ENCODE measurements at regions not wholly inside any gene's neighbourhood (a gene's known extent, or its start where the extent isn't known, plus 50 kb on each side); places are given as distances from the start of the nearest gene placed in this dataset.
"Not testable (repeated sequence)": the region's sequence is repeated elsewhere in the genome, so short reads cannot be mapped to it uniquely, and the experiment has no call there.

- H3K9me3 ChIP-seq, result no peaks in the 10 kb centered on the region
- H3K27me3 ChIP-seq (ENCODE audit: insufficient read depth in 3 of 3, low read length in 2 of 3), result peaks cover 0 to 7% (median 0%) of the 10 kb centered on the region in 3 donors
- WGBS, 3 donors, result 82 to 90% (median 87%) methylated on average over 4 of the region's 4 CpGs
- no peak for DNase-seq
- H3K27ac ChIP-seq, result no peak overlapping the region
- no peaks in the 10 kb centered on the region for H3K4me1 ChIP-seq
- no peak for TF ChIP-seq CTCF (IDR thresholded peaks at IDR 0.05)
- H3K36me3 ChIP-seq (ENCODE audit: insufficient read depth in 1 of 2, low read depth in 1 of 2), result no peaks in the 10 kb centered on the region
- intact Hi-C loops (cut with DNase I), result no loop called here
- H3K4me3 ChIP-seq, result no peak overlapping the region
- ATAC-seq, result no peak
Measured at GRCh38 chr15:79496838-79497237, 64.7 kb downstream of the MINAR1 start.

DNA sequence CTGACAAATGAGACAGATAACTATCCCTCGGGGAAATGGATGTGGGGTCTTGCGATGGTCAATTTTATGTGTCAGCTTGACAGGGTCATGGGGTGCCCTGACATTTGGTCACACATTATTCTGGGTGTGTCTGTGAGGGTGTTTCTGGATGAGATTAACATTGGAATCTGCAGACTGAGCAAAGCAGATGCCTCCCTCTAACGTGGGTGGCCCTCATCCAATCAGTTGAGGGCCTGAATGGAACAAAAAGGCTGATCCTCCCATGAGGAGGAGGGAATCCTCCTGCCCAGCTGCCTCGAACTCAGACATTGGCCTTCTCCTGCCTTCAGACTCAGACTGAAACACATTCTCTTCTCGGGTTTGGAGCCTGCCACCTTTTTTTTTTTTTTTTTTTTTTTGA is 69.0 kb downstream of the MINAR1 start:
- H3K9me3 ChIP-seq, result no peaks in the 10 kb centered on the region
- TF ChIP-seq CTCF (IDR thresholded peaks at IDR 0.05), result no peak
- ATAC-seq, result no peak
- no peaks in the 10 kb centered on the region for H3K36me3 ChIP-seq (ENCODE audit: insufficient read depth in 1 of 2, low read depth in 1 of 2)
- DNase-seq, result no peak
- 46 to 49% (median 47%) methylated on average over 5 of the region's 5 CpGs for WGBS, 3 donors
- intact Hi-C loops (cut with DNase I), result no loop called here
- peaks cover 0 to 2% (median 0%) of the 10 kb centered on the region in 3 donors for H3K27me3 ChIP-seq (ENCODE audit: insufficient read depth in 3 of 3, low read length in 2 of 3)
- no peaks in the 10 kb centered on the region for H3K4me1 ChIP-seq
- H3K27ac ChIP-seq, result no peak overlapping the region
- H3K4me3 ChIP-seq, result no peak overlapping the region

DNA sequence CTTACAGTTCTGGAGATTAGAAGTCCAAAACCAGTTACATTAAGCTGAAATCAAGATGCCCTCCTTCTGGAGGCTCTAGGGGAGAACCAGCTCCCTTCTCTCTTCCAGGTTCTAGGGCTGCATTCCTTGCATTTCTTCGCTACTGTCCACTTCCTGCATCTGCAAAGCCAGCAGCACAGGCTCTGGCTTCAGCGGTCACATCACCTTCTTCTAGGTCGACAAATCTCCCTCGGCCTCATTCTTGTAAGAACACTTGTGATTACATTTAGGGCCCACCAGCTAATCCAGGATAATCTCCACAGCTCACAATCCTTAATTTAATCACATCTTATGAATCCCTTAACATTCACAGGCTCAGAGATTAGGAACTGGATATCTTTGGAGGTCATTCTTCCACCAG is 73.8 kb downstream of the MINAR1 start:
- H3K4me1 ChIP-seq, result no peaks in the 10 kb centered on the region
- H3K4me3 ChIP-seq, result no peak overlapping the region
- no peaks in the 10 kb centered on the region for H3K9me3 ChIP-seq
- no peaks in the 10 kb centered on the region for H3K36me3 ChIP-seq (ENCODE audit: insufficient read depth in 1 of 2, low read depth in 1 of 2)
- no peak for DNase-seq
- WGBS, 3 donors, result 75 to 84% (median 78%) methylated on average over 4 of the region's 4 CpGs
- no peak for ATAC-seq
- no peak for TF ChIP-seq CTCF (IDR thresholded peaks at IDR 0.05)
- H3K27me3 ChIP-seq (ENCODE audit: insufficient read depth in 3 of 3, low read length in 2 of 3), result peaks cover 0 to 2% (median 0%) of the 10 kb centered on the region in 3 donors
- intact Hi-C loops (cut with DNase I), result no loop called here
- H3K27ac ChIP-seq, result no peak overlapping the region

- WGBS, 3 donors, result 37 to 47% (median 47%) methylated on average over 2 of the region's 3 CpGs
- H3K36me3 ChIP-seq (ENCODE audit: insufficient read depth in 1 of 2, low read depth in 1 of 2); H3K4me1 ChIP-seq; ATAC-seq; DNase-seq; H3K27me3 ChIP-seq (ENCODE audit: insufficient read depth in 3 of 3, low read length in 2 of 3); intact Hi-C loops (cut with DNase I); H3K4me3 ChIP-seq; H3K9me3 ChIP-seq; H3K27ac ChIP-seq: not testable (repeated sequence)
Measured at GRCh38 chr15:79512844-79513243, 80.7 kb downstream of the MINAR1 start.

GRCh38 chr15:79513417-79513816 is 81.3 kb downstream of the MINAR1 start:
- Histone ChIP-seq H3K27ac (no peak overlapping the region), H3K9me3 (no peaks in the 10 kb centered on the region), H3K4me1 (no peaks in the 10 kb centered on the region), H3K27me3 (ENCODE audit: insufficient read depth in 3 of 3, low read length in 2 of 3) (no peaks in the 10 kb centered on the region), H3K36me3 (ENCODE audit: insufficient read depth in 1 of 2, low read depth in 1 of 2) (no peaks in the 10 kb centered on the region), H3K4me3 (no peak overlapping the region)
- 83 to 86% (median 84%) methylated on average over 8 of the region's 8 CpGs for WGBS, 3 donors
- DNase-seq, result no peak
- intact Hi-C loops (cut with DNase I), result no loop called here
- TF ChIP-seq CTCF (IDR thresholded peaks at IDR 0.05), result no peak
- no peak for ATAC-seq
